ENCODE measurements at regions not wholly inside any gene's neighbourhood (a gene's known extent, or its start where the extent isn't known, plus 50 kb on each side); places are given as distances from the start of the nearest gene placed in this dataset.

GRCh38 chr2:107685421-107685986, 141.2 kb upstream of the RGPD4 start:
- H3K36me3 ChIP-seq (ENCODE audit: control insufficient read depth in 2 of 2, insufficient read depth in 2 of 2, low read length in 1 of 2), result no peaks in the 10 kb centered on the region
- WGBS, result 86% methylated on average over 3 of the region's 3 CpGs
- no peaks in the 10 kb centered on the region for H3K4me1 ChIP-seq (ENCODE audit: control insufficient read depth in 2 of 2, insufficient read depth in 2 of 2, low read length in 2 of 2)
- H3K27ac ChIP-seq (ENCODE audit: low read depth in 1 of 2, low read length in 1 of 2), result no peak overlapping the region
- no peaks in the 10 kb centered on the region for H3K9me3 ChIP-seq (ENCODE audit: control insufficient read depth in 2 of 2, insufficient read depth in 1 of 2, low read length in 1 of 2)
- DNase-seq (ENCODE audit: low read depth in 6 of 9, low spot score in 9 of 9), result no peak
- H3K27me3 ChIP-seq (ENCODE audit: control insufficient read depth in 2 of 2, insufficient read depth in 1 of 2, low read length in 1 of 2), result no peaks in the 10 kb centered on the region
- no peak overlapping the region for H3K4me3 ChIP-seq (ENCODE audit: low read length in 2 of 2)

- H3K36me3 ChIP-seq (ENCODE audit: control insufficient read depth in 2 of 2, insufficient read depth in 2 of 2, low read length in 1 of 2), result no peaks in the 10 kb centered on the region
- no peaks in the 10 kb centered on the region for H3K27me3 ChIP-seq (ENCODE audit: control insufficient read depth in 2 of 2, insufficient read depth in 1 of 2, low read length in 1 of 2)
- WGBS, result 76% methylated on average over 6 of the region's 6 CpGs
- DNase-seq (ENCODE audit: low read depth in 6 of 9, low spot score in 9 of 9), result no peak
- no peak overlapping the region for H3K27ac ChIP-seq (ENCODE audit: low read depth in 1 of 2, low read length in 1 of 2)
- H3K9me3 ChIP-seq (ENCODE audit: control insufficient read depth in 2 of 2, insufficient read depth in 1 of 2, low read length in 1 of 2), result no peaks in the 10 kb centered on the region
- H3K4me3 ChIP-seq (ENCODE audit: low read length in 2 of 2), result no peak overlapping the region
- no peaks in the 10 kb centered on the region for H3K4me1 ChIP-seq (ENCODE audit: control insufficient read depth in 2 of 2, insufficient read depth in 2 of 2, low read length in 2 of 2)
These were observed 139.6 kb upstream of the RGPD4 start for GRCh38 chr2:107687073-107687472.

- Histone ChIP-seq H3K27ac (ENCODE audit: low read depth in 1 of 2, low read length in 1 of 2) (no peak overlapping the region), H3K4me1 (ENCODE audit: control insufficient read depth in 2 of 2, insufficient read depth in 2 of 2, low read length in 2 of 2) (no peaks in the 10 kb centered on the region), H3K4me3 (ENCODE audit: low read length in 2 of 2) (no peak overlapping the region), H3K27me3 (ENCODE audit: control insufficient read depth in 2 of 2, insufficient read depth in 1 of 2, low read length in 1 of 2) (no peaks in the 10 kb centered on the region), H3K9me3 (ENCODE audit: control insufficient read depth in 2 of 2, insufficient read depth in 1 of 2, low read length in 1 of 2) (no peaks in the 10 kb centered on the region), H3K36me3 (ENCODE audit: control insufficient read depth in 2 of 2, insufficient read depth in 2 of 2, low read length in 1 of 2) (no peaks in the 10 kb centered on the region)
- no peak for DNase-seq (ENCODE audit: low read depth in 6 of 9, low spot score in 9 of 9)
- 92% methylated on average over 5 of the region's 5 CpGs for WGBS
These were observed 138.6 kb upstream of the RGPD4 start for GRCh38 chr2:107688135-107688534.

- Histone ChIP-seq H3K36me3 (ENCODE audit: control insufficient read depth in 2 of 2, insufficient read depth in 2 of 2, low read length in 1 of 2) (no peaks in the 10 kb centered on the region), H3K4me3 (ENCODE audit: low read length in 2 of 2) (no peak overlapping the region), H3K27me3 (ENCODE audit: control insufficient read depth in 2 of 2, insufficient read depth in 1 of 2, low read length in 1 of 2) (no peaks in the 10 kb centered on the region), H3K9me3 (ENCODE audit: control insufficient read depth in 2 of 2, insufficient read depth in 1 of 2, low read length in 1 of 2) (no peaks in the 10 kb centered on the region), H3K27ac (ENCODE audit: low read depth in 1 of 2, low read length in 1 of 2) (no peak overlapping the region), H3K4me1 (ENCODE audit: control insufficient read depth in 2 of 2, insufficient read depth in 2 of 2, low read length in 2 of 2) (no peaks in the 10 kb centered on the region)
- WGBS, result 93% methylated on average over 3 of the region's 3 CpGs
- DNase-seq (ENCODE audit: low read depth in 6 of 9, low spot score in 9 of 9), result no peak
These were observed 133.1 kb upstream of the RGPD4 start for GRCh38 chr2:107693604-107694003.

- Histone ChIP-seq H3K27me3 (ENCODE audit: control insufficient read depth in 2 of 2, insufficient read depth in 1 of 2, low read length in 1 of 2) (no peaks in the 10 kb centered on the region), H3K9me3 (ENCODE audit: control insufficient read depth in 2 of 2, insufficient read depth in 1 of 2, low read length in 1 of 2) (no peaks in the 10 kb centered on the region), H3K36me3 (ENCODE audit: control insufficient read depth in 2 of 2, insufficient read depth in 2 of 2, low read length in 1 of 2) (no peaks in the 10 kb centered on the region), H3K4me3 (ENCODE audit: low read length in 2 of 2) (no peak overlapping the region), H3K27ac (ENCODE audit: low read depth in 1 of 2, low read length in 1 of 2) (no peak overlapping the region), H3K4me1 (ENCODE audit: control insufficient read depth in 2 of 2, insufficient read depth in 2 of 2, low read length in 2 of 2) (no peaks in the 10 kb centered on the region)
- no peak for DNase-seq (ENCODE audit: low read depth in 6 of 9, low spot score in 9 of 9)
- 84% methylated on average over 5 of the region's 5 CpGs for WGBS
These were observed 132.0 kb upstream of the RGPD4 start for GRCh38 chr2:107694667-107695066.

GRCh38 chr2:107697385-107697784, 129.3 kb upstream of the RGPD4 start:
- Histone ChIP-seq H3K4me1 (ENCODE audit: control insufficient read depth in 2 of 2, insufficient read depth in 2 of 2, low read length in 2 of 2) (no peaks in the 10 kb centered on the region), H3K36me3 (ENCODE audit: control insufficient read depth in 2 of 2, insufficient read depth in 2 of 2, low read length in 1 of 2) (no peaks in the 10 kb centered on the region), H3K27ac (ENCODE audit: low read depth in 1 of 2, low read length in 1 of 2) (no peak overlapping the region), H3K9me3 (ENCODE audit: control insufficient read depth in 2 of 2, insufficient read depth in 1 of 2, low read length in 1 of 2) (no peaks in the 10 kb centered on the region), H3K4me3 (ENCODE audit: low read length in 2 of 2) (no peak overlapping the region), H3K27me3 (ENCODE audit: control insufficient read depth in 2 of 2, insufficient read depth in 1 of 2, low read length in 1 of 2) (no peaks in the 10 kb centered on the region)
- DNase-seq (ENCODE audit: low read depth in 6 of 9, low spot score in 9 of 9), result no peak

- Histone ChIP-seq H3K9me3 (ENCODE audit: control insufficient read depth in 2 of 2, insufficient read depth in 1 of 2, low read length in 1 of 2) (no peaks in the 10 kb centered on the region), H3K27ac (ENCODE audit: low read depth in 1 of 2, low read length in 1 of 2) (no peak overlapping the region), H3K36me3 (ENCODE audit: control insufficient read depth in 2 of 2, insufficient read depth in 2 of 2, low read length in 1 of 2) (no peaks in the 10 kb centered on the region), H3K27me3 (ENCODE audit: control insufficient read depth in 2 of 2, insufficient read depth in 1 of 2, low read length in 1 of 2) (no peaks in the 10 kb centered on the region), H3K4me3 (ENCODE audit: low read length in 2 of 2) (no peak overlapping the region), H3K4me1 (ENCODE audit: control insufficient read depth in 2 of 2, insufficient read depth in 2 of 2, low read length in 2 of 2) (no peaks in the 10 kb centered on the region)
- WGBS, result 63% methylated on average over 3 of the region's 3 CpGs
- no peak for DNase-seq (ENCODE audit: low read depth in 6 of 9, low spot score in 9 of 9)
These were observed 127.8 kb upstream of the RGPD4 start for GRCh38 chr2:107698861-107699260.

GRCh38 chr2:107700073-107700472, 126.6 kb upstream of the RGPD4 start:
- Histone ChIP-seq H3K4me3 (ENCODE audit: low read length in 2 of 2) (no peak overlapping the region), H3K4me1 (ENCODE audit: control insufficient read depth in 2 of 2, insufficient read depth in 2 of 2, low read length in 2 of 2) (no peaks in the 10 kb centered on the region), H3K27ac (ENCODE audit: low read depth in 1 of 2, low read length in 1 of 2) (no peak overlapping the region), H3K36me3 (ENCODE audit: control insufficient read depth in 2 of 2, insufficient read depth in 2 of 2, low read length in 1 of 2) (no peaks in the 10 kb centered on the region), H3K9me3 (ENCODE audit: control insufficient read depth in 2 of 2, insufficient read depth in 1 of 2, low read length in 1 of 2) (no peaks in the 10 kb centered on the region), H3K27me3 (ENCODE audit: control insufficient read depth in 2 of 2, insufficient read depth in 1 of 2, low read length in 1 of 2) (no peaks in the 10 kb centered on the region)
- DNase-seq (ENCODE audit: low read depth in 6 of 9, low spot score in 9 of 9), result no peak
- 95% methylated on average over 1 of the region's 1 CpG for WGBS

GRCh38 chr2:107711941-107712340, 114.8 kb upstream of the RGPD4 start:
- H3K27ac ChIP-seq (ENCODE audit: low read depth in 1 of 2, low read length in 1 of 2), result no peak overlapping the region
- 89% methylated on average over 3 of the region's 3 CpGs for WGBS
- DNase-seq (ENCODE audit: low read depth in 6 of 9, low spot score in 9 of 9), result no peak
- H3K4me3 ChIP-seq (ENCODE audit: low read length in 2 of 2), result no peak overlapping the region
- H3K27me3 ChIP-seq (ENCODE audit: control insufficient read depth in 2 of 2, insufficient read depth in 1 of 2, low read length in 1 of 2), result no peaks in the 10 kb centered on the region
- no peaks in the 10 kb centered on the region for H3K4me1 ChIP-seq (ENCODE audit: control insufficient read depth in 2 of 2, insufficient read depth in 2 of 2, low read length in 2 of 2)
- H3K36me3 ChIP-seq (ENCODE audit: control insufficient read depth in 2 of 2, insufficient read depth in 2 of 2, low read length in 1 of 2), result no peaks in the 10 kb centered on the region
- no peaks in the 10 kb centered on the region for H3K9me3 ChIP-seq (ENCODE audit: control insufficient read depth in 2 of 2, insufficient read depth in 1 of 2, low read length in 1 of 2)

- Histone ChIP-seq H3K4me1 (ENCODE audit: control insufficient read depth in 2 of 2, insufficient read depth in 2 of 2, low read length in 2 of 2) (no peaks in the 10 kb centered on the region), H3K9me3 (ENCODE audit: control insufficient read depth in 2 of 2, insufficient read depth in 1 of 2, low read length in 1 of 2) (no peaks in the 10 kb centered on the region), H3K27ac (ENCODE audit: low read depth in 1 of 2, low read length in 1 of 2) (no peak overlapping the region), H3K4me3 (ENCODE audit: low read length in 2 of 2) (no peak overlapping the region), H3K27me3 (ENCODE audit: control insufficient read depth in 2 of 2, insufficient read depth in 1 of 2, low read length in 1 of 2) (no peaks in the 10 kb centered on the region), H3K36me3 (ENCODE audit: control insufficient read depth in 2 of 2, insufficient read depth in 2 of 2, low read length in 1 of 2) (no peaks in the 10 kb centered on the region)
- DNase-seq (ENCODE audit: low read depth in 6 of 9, low spot score in 9 of 9), result no peak
- WGBS, result 78% methylated on average over 6 of the region's 6 CpGs
These were observed 113.8 kb upstream of the RGPD4 start for GRCh38 chr2:107712857-107713256.

Data from thymus (tissue), 11 donors.